ENCODE measurements at regions not wholly inside any gene's neighbourhood (a gene's known extent, or its start where the extent isn't known, plus 50 kb on each side); places are given as distances from the start of the nearest gene placed in this dataset.
"Not testable (repeated sequence)": the region's sequence is repeated elsewhere in the genome, so short reads cannot be mapped to it uniquely, and the experiment has no call there.

DNA sequence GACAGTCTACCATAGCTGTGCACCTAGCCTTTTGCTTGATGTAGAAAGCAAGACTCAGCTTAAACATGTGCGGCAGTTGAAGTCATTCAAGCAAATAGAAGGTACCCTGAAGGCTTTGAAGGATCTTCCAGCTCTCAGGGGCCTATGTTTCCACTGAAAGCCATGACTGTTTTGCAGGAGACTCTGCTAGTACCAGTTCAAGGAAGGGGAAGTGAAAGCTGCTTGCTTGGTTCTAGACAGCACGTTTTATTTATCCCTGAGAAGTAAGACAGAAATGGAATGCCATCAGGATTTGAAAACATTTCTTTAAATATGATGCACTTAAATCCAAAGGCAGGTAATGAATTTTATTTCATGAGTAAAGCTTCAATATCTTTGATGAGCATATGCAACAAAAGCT, 311.4 kb downstream of the PDCD6IP start:
- no peak for DNase-seq (ENCODE audit: low read depth, low spot score)

GRCh38 chr3:34111361-34111760, 312.9 kb downstream of the PDCD6IP start:
- DNase-seq (ENCODE audit: low read depth, low spot score), result no peak

DNA sequence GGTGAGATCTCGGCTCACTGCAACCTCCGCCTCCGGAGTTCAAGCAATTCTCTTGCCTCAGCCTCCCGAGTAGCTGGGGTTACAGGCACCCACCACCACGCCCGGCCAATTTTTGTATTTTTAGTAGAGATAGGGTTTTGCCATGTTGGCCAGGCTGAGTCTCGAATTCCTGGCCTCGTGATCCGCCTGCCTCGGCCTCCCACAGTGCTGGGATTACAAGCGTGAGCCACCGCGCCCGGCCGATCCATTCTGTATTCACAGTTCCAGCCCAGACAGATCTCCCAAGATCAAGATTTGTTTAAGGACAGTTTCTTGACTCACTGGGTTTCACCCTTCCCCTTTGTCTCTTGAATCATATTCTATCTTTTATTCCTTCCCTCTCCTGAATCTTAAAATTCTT, 313.8 kb downstream of the PDCD6IP start:
- DNase-seq (ENCODE audit: low read depth, low spot score), result not testable (repeated sequence)

DNA sequence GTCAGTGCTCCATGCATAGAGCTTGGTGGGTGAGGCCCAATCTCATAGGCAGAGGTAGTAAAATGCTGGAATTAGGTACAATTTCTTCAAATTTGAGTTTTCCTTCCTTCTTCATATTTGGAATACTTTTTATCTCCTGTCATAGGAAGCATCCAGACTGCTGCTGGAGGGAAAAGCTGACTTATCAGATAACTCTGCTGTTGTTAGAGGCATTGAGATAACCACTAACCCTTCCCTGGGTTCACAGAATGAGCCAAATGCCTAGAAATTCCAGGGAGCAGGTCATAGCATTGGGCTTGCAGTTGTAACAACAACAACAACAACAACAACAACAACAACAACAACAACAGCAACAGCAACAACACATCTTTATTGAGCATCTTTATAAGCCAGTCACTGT, 332.7 kb downstream of the PDCD6IP start:
- DNase-seq (ENCODE audit: low read depth, low spot score), result no peak

- DNase-seq (ENCODE audit: low read depth, low spot score), result peak; percentile 52
Observed at GRCh38 chr3:34132069-34132692, 333.8 kb downstream of the PDCD6IP start.

DNA sequence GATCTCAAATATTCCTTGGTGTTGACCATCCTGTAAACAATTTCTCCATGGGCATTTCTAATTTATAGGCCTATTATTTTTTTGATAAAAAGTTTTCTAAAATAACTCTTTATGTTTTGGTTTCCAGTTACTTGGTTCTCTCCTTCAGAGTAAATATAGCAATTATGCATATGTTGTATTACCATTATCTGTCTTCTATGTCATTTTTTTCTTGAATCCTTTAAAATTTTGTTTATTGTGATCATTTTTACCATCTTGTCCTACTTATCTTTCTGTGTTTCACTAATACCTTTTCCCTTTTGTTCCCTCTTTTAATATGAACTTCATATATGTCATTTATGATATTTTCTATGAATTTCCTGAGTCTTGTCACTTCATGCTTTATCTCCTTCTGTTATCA, 341.1 kb downstream of the PDCD6IP start:
- no peak for DNase-seq (ENCODE audit: low read depth, low spot score)

DNA sequence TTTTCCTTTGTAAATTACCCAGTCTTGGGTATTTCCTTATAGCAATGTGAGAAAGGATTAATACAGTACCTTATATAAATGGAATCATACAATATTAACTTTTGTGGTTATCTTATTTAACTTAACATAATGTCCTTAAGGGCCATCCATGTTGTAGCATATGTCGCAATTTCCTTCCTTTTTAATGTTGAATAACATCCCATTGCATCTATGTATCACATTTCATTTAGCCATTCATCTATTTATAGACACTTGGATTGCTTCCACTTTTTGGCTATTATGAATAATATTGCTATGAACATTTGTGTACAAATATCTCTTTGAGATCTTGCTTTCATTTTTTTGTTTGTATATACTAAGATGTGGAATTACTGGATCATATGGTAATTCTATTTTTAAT, 342.2 kb downstream of the PDCD6IP start:
- no peak for DNase-seq (ENCODE audit: low read depth, low spot score)

DNA sequence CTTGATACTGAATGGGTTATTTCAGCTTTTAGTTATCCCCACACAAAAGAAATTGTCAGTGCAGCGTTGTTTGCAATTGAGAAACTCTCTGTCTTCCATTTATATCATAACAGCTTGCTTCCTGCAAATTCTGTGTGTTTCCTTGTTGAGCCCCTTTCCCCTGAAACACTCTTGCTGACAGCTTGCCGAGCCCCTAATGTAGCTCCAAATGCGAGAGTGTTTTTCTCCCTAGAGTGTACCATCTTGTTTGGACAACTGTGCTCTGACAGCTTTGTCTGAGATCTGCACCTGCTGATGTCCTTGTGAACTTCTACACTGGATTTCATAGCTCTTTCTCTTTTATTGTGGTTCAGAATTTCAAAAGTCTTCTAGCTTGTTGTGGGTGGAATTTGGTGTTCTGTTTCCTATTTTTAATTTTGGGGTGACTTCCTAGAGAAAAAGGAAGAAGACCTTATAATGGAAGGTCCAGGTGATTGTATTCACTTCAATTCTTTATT, 343.5 kb downstream of the PDCD6IP start:
- no peak for DNase-seq (ENCODE audit: low read depth, low spot score)

- DNase-seq (ENCODE audit: low read depth, low spot score), result no peak
Observed at GRCh38 chr3:34145796-34146195, 347.4 kb downstream of the PDCD6IP start.

DNA sequence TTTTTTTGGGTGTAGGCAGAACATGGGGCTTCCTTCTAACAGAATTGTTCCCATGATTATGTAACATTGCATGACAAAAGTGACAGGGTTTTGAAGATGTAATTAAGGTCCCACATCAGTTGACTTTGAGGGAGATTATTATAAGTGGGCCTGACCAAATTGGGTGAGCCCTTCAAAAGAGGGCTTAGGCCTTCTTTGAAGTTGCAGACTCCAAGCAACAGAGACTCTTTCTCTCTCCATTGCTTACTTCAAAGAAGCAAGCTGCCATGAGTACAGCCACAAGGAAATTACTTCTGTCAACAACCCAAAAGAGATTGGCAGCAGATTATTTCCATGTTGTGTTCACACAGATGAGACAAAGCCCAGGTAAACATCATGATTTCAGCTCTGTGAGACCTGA, 348.2 kb downstream of the PDCD6IP start:
- no peak for DNase-seq (ENCODE audit: low read depth, low spot score)

DNA sequence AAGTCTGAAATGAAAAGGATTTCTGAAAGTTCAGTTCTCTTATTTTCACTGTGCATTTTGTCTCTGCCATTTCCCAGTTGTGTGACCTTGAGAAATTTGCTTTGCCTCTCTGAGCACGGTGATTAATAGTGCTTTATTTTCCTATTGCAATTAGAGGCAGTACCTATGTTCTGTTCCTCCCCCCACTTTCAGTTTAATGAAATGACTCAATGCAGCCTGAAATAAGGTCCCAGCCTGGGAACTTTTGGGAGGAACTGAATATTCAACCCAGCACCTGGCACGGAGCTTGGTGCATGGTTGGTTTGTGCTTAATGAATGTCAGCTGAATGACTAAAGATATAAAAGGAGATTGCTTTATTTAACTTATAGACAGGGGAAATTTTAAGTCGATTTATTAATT, 352.6 kb downstream of the PDCD6IP start:
- no peak for DNase-seq (ENCODE audit: low read depth, low spot score)

- no peak for DNase-seq (ENCODE audit: low read depth, low spot score)
Observed at GRCh38 chr3:34152656-34153055, 354.2 kb downstream of the PDCD6IP start.

DNA sequence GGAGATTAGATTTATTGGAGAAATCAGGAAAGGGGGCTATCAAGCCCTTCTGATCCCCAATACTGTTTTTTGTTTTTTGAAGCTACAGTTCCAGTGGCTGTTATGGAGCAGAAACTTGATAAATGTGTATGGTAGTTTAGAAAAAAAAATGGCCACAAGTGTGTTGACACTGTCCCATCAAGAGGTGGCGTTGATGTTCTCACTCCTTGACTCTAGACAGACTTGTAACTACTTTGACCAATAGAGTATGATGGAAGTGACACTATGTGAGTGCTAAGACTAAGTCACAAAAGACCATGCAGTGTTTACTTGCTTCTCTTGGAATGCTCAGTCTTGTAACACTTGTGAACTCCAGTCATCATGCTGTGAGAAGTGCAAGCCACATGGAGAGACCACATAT, 356.7 kb downstream of the PDCD6IP start:
- no peak for DNase-seq (ENCODE audit: low read depth, low spot score)

DNA sequence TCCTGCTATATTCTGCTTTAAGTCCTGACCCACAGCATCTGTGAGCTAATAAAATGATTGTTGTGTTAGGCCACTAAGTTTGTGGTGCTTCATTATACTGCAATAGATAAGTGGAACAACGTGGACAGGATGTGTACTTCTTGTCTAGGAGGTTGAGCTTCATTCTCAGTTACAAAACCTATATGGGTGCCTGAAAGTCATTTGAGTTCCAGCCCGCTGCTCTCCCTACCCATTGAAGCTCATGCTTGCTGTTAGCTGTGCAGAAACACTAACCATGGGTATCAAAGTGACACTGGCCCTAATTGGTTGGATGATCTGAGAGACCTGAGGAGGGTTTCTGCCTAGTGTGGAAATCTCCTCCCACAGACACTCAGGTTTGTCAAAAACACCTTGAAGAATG, 357.2 kb downstream of the PDCD6IP start:
- DNase-seq (ENCODE audit: low read depth, low spot score), result no peak

- no peak for DNase-seq (ENCODE audit: low read depth, low spot score)
Observed at GRCh38 chr3:34157491-34157890, 359.1 kb downstream of the PDCD6IP start.

DNA sequence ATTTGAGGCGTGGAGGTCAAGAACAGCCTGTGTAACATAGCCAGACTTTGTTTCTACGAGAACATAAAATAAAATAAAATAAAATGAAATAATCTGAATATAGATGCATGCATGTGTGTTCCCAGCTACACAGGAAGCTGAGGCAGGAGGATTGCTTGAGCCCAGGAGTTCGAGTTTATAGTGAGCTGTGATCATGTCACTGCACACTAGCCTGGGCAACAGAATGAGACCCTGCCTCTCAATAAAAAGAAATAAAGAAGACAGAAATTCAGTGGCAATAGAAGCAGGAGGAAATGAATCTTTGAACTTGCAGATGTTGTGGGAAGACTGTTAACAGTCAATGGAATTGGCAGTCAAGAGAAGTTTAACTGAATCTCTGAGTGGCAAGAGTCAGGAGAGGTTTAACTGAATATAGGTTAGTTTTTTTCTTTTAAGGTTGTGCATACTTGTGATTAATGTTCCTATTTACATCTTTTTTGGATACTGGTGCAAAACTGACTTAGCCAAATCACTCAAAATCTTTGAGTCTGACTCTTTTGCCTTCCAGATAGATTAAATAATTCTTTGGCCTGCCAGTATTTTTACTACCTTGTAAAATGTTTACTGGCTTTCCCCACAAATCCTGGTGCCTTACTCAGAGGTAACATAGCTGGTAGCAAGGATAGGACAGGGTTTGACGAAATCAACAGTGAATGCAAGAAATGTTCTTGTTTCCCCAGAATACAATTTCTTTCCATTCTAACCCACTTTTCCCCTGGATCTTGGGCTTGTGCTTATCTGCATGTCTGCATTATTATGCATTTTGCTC, 361.4 kb downstream of the PDCD6IP start:
- no peak for DNase-seq (ENCODE audit: low read depth, low spot score)

GRCh38 chr3:34169636-34170035, 371.2 kb downstream of the PDCD6IP start:
- DNase-seq (ENCODE audit: low read depth, low spot score), result not testable (repeated sequence)

DNA sequence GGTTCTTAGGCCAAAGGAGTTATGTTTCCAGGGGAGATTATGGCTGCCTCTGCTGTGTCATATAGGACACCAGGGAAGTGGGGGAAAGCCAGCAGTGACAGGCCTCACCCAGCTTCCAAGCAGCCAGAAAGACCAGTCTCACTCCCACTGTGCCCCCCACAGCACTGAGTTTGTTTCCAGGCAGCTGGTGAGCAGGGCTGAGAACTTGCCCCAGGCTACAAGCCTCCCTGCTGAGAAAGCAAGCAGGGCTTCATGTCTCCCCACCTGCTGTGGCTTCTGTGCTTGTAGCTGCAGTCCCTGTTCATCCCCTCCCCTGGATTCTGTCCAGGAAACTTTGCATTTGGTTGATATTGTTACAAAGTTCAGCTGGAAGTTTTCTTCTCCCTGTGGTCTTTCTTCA, 376.3 kb downstream of the PDCD6IP start:
- no peak for DNase-seq (ENCODE audit: low read depth, low spot score)

DNA sequence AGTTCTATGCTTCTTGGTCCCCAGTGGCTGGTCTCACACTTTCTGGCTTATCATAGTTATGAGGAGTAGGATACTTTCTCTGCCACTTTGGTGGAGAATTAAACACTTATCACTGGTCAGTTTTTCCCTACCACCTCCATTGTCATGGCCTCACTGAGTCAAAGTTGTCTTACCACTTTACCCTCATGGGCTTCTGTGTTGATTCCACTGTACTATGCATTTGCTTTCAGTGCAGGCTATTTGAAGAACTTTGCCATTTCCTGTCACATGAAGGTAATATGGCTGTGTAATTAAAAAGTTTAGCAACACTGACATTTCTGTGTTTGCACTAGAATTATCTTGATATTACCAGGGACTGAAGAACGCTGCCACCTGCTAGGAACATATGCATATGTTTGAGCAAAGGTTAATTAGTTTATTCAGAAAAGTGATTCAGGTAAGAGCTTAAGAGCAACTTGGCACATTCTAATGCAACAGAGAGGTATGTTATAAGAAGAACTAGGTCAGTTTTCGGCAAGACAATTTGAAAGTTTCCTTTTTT, 377.3 kb downstream of the PDCD6IP start:
- DNase-seq (ENCODE audit: low read depth, low spot score), result no peak

GRCh38 chr3:34176723-34177122, 378.3 kb downstream of the PDCD6IP start:
- no peak for DNase-seq (ENCODE audit: low read depth, low spot score)

DNA sequence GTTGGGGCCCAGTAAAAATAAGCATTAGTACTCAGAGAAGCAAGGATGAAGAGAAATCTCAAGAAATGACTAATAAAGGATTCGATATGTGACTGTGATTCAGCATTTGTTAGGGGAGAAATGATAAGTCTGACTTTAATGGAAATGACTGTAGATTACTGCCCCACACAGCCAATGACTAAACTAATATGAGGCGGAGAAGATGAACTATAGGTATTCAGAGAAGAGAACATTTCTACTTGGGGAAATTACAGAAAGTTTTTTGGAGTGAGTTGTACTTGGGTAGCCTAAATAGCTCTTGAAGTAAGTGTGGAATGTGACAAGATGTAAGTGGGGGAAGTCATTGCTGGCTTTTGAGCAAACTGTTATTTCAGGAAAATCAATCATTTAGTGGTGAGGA, 380.0 kb downstream of the PDCD6IP start:
- DNase-seq (ENCODE audit: low read depth, low spot score), result peak; percentile 55

DNA sequence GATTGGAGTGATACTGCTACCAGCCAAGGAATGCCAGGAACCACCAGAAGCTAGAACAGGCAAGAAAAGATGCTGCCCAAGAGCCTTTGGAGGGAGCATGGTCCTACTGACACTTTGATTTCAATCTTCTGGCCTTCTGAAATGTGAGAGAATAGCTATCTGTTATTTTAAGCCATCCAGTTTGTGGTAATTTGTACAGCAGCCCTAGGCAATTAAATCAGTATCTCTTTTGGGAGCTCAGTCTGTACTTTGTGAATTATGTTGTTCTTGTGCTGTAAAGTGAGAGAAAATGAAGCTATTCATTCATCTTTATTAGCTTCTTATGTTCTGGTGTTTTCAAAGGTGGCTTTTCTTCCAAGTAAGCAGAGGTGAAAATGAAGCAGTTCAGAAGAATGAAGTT, 381.3 kb downstream of the PDCD6IP start:
- no peak for DNase-seq (ENCODE audit: low read depth, low spot score)

GRCh38 chr3:34180532-34180931, 382.1 kb downstream of the PDCD6IP start:
- DNase-seq (ENCODE audit: low read depth, low spot score), result no peak

Measured in astrocyte of the hippocampus (primary cell).